Right lobe of liver (tissue), 6 donors: ENCODE measurements at regions not wholly inside any gene's neighbourhood (a gene's known extent, or its start where the extent isn't known, plus 50 kb on each side); places are given as distances from the start of the nearest gene placed in this dataset.

Source experiments
- ATAC-seq, 4 donors: fragments of 200-7000 bp; cut with Tn5 transposase; one replicate each; pipeline ENCODE4 v1.9.1; 2020; ENCODE audit warnings: mild to moderate bottlenecking in 4 of 4, moderate library complexity in 4 of 4
- DNase-seq, 3 donors: peaks; one replicate each; pipeline ENCODE4 v3.0.0-alpha.2; 2020
- H3K27ac ChIP-seq, 3 donors: fragments of 200-600 bp; one replicate each; pipeline ENCODE4 v1.8.0; 2022
- H3K27me3 ChIP-seq, 2 donors: fragments of 200-600 bp; one replicate each; pipeline ENCODE4 v1.8.0; 2022
- H3K36me3 ChIP-seq, 4 donors: fragments of 200-600 bp; sonication (generic) in 1 of 4; one replicate each; pipeline versions ENCODE4 v1.5.1 to v1.8.0; 2017 to 2022; ENCODE audit warnings: control low read depth in 1 of 4
- H3K4me1 ChIP-seq, 4 donors: fragments of 200-600 bp; sonication (generic) in 1 of 4; one replicate each; pipeline versions ENCODE4 v1.5.1 to v1.8.0; 2017 to 2022; ENCODE audit warnings: control low read depth in 1 of 4
- H3K4me3 ChIP-seq, 3 donors: fragments of 200-600 bp; one replicate each; pipeline ENCODE4 v1.8.0; 2022
- H3K9me3 ChIP-seq, 4 donors: fragments of 200-600 bp; sonication (generic) in 1 of 4; one replicate each; pipeline versions ENCODE4 v1.5.1 to v1.8.0; 2017 to 2022; ENCODE audit warnings: control low read depth in 1 of 4
- POLR2A ChIP-seq: fragments of 450-650 bp; IDR thresholded peaks from one replicate; pipeline ENCODE4 v1.6.1; 2017; ENCODE audit warnings: antibody characterized with exemption, mild to moderate bottlenecking
- WGBS: methylation state at CpG from one replicate; pipeline ENCODE4 v1.1.6; 2018; ENCODE audit warnings: low coverage, low lambda C conversion rate; ENCODE audit not compliant: insufficient coverage; ENCODE audit errors: missing lambda C conversion rate; 5-methylcytosine and 5-hydroxymethylcytosine counted together
- intact Hi-C, 2 donors: fragments of 100-400 bp; cut with DNase I; formaldehyde crosslinking; loops; one replicate each; pipeline versions ENCODE4 v1.11.2 to v1.14.1; 2022
- TF ChIP-seq, protein P1 (sequence below), 4 donors: fragments of 200-600 bp in 3 of 4; fragments of 450-650 bp in 1 of 4; IDR thresholded peaks; one replicate each; pipeline versions ENCODE4 v1.5.1 to v1.8.0; 2016 to 2022; ENCODE audit warnings: antibody characterized with exemption in 4 of 4, mild to moderate bottlenecking in 2 of 4
- donor health status: DM: no; HTN: yes; CAD: no.
- donor health status: DM: no; HTN: no; CAD: no.
- donor health status: DM: no; HTN: no; CAD: no.
- donor health status: DM: no; HTN: yes; CAD: no.
- donor health status: DM: no; HTN: yes; CAD: no.

- DNase-seq (no peak), ATAC-seq (no peak)
- H3K4me1 ChIP-seq: no peaks in the 10 kb centered on the region
- no peaks in the 10 kb centered on the region for H3K36me3 ChIP-seq
- H3K27me3 ChIP-seq: no peaks in the 10 kb centered on the region
- H3K27ac ChIP-seq: no peak overlapping the region
- H3K9me3 ChIP-seq: no peaks in the 10 kb centered on the region
- intact Hi-C loops: no loop called here
- 35% methylated on average over 2 of the region's 2 CpGs for WGBS
- TF ChIP-seq, protein P1, sequence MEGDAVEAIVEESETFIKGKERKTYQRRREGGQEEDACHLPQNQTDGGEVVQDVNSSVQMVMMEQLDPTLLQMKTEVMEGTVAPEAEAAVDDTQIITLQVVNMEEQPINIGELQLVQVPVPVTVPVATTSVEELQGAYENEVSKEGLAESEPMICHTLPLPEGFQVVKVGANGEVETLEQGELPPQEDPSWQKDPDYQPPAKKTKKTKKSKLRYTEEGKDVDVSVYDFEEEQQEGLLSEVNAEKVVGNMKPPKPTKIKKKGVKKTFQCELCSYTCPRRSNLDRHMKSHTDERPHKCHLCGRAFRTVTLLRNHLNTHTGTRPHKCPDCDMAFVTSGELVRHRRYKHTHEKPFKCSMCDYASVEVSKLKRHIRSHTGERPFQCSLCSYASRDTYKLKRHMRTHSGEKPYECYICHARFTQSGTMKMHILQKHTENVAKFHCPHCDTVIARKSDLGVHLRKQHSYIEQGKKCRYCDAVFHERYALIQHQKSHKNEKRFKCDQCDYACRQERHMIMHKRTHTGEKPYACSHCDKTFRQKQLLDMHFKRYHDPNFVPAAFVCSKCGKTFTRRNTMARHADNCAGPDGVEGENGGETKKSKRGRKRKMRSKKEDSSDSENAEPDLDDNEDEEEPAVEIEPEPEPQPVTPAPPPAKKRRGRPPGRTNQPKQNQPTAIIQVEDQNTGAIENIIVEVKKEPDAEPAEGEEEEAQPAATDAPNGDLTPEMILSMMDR (IDR thresholded peaks at IDR 0.05): no peak
- TF ChIP-seq POLR2A: no peak
- no peak overlapping the region for H3K4me3 ChIP-seq
These were observed 578.2 kb upstream of the SLITRK6 start for GRCh38 chr13:86377451-86377850.

GRCh38 chr13:86378628-86379027 lies 579.4 kb upstream of the SLITRK6 start:
- Histone ChIP-seq H3K9me3 (no peaks in the 10 kb centered on the region), H3K4me1 (no peaks in the 10 kb centered on the region), H3K36me3 (no peaks in the 10 kb centered on the region), H3K27ac (no peak overlapping the region), H3K4me3 (no peak overlapping the region), H3K27me3 (no peaks in the 10 kb centered on the region)
- TF ChIP-seq, protein P1 (IDR thresholded peaks at IDR 0.05): no peak
- no peak for TF ChIP-seq POLR2A
- intact Hi-C loops: no loop called here
- DNase-seq (no peak), ATAC-seq (no peak)
- 42% methylated on average over 2 of the region's 2 CpGs for WGBS

DNA sequence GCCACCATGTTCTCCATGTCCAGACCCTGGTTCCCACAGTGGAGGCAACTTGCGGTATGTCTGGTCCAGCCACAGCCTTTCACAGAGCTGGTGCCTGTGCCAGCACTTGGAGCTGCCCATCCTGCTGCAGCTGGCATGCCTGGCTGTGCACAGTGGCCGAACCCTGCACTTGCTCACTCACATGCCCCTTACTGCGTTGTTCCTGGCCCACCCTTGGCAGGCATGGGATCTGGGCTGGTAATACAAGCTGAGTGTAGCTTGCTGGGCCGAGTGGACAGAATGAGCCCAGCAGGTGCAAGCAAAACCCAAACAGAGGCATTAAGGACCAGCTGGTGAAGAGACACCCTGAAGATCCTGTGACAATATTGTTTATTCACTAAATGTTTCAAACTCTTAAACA lies 583.9 kb upstream of the SLITRK6 start:
- Histone ChIP-seq H3K4me1 (no peaks in the 10 kb centered on the region), H3K36me3 (no peaks in the 10 kb centered on the region), H3K9me3 (no peaks in the 10 kb centered on the region), H3K27ac (no peak overlapping the region), H3K4me3 (no peak overlapping the region), H3K27me3 (no peaks in the 10 kb centered on the region)
- intact Hi-C loops: no loop called here
- ATAC-seq: no peak
- DNase-seq: no peak
- TF ChIP-seq, protein P1 (IDR thresholded peaks at IDR 0.05): no peak
- no peak for TF ChIP-seq POLR2A
- 51% methylated on average over 4 of the region's 4 CpGs for WGBS

DNA sequence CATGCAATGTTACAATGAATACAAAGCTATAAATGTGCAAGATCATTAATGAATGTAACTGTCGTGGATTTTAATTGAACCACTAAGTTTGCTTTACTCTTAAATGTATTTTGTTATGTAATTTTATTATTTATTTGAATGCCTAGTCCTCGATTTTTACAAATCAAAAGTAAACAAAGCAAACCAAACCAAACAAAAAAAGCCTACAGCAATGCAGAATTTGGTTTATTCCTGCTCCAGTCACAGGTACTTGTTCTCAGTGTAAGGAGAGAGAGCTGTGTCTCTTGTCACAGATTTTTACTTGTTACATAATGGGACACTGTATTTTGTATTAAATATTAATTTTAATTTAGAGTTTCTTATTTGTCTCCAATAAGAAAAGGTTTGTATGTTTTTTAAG lies 584.3 kb upstream of the SLITRK6 start:
- no peak for DNase-seq
- no peak overlapping the region for H3K4me3 ChIP-seq
- H3K9me3 ChIP-seq: no peaks in the 10 kb centered on the region
- no peak for TF ChIP-seq POLR2A
- TF ChIP-seq, protein P1 (IDR thresholded peaks at IDR 0.05): no peak
- no peaks in the 10 kb centered on the region for H3K4me1 ChIP-seq
- no peak overlapping the region for H3K27ac ChIP-seq
- ATAC-seq: no peak
- 14% methylated on average over 2 of the region's 2 CpGs for WGBS
- H3K27me3 ChIP-seq: no peaks in the 10 kb centered on the region
- intact Hi-C loops: no loop called here
- H3K36me3 ChIP-seq: no peaks in the 10 kb centered on the region

- no peak overlapping the region for H3K4me3 ChIP-seq
- ATAC-seq (no peak), DNase-seq (no peak)
- no peaks in the 10 kb centered on the region for H3K4me1 ChIP-seq
- H3K27ac ChIP-seq: no peak overlapping the region
- TF ChIP-seq, protein P1 (IDR thresholded peaks at IDR 0.05): no peak
- TF ChIP-seq POLR2A: no peak
- WGBS: 57% methylated on average over 1 of the region's 1 CpG
- H3K27me3 ChIP-seq: no peaks in the 10 kb centered on the region
- H3K9me3 ChIP-seq: peaks cover 0 to 5% (median 0%) of the 10 kb centered on the region in 4 donors
- intact Hi-C loops: no loop called here
- no peaks in the 10 kb centered on the region for H3K36me3 ChIP-seq
These were observed 598.4 kb upstream of the SLITRK6 start for GRCh38 chr13:86397635-86398034.
